ENCODE measurements at regions not wholly inside any gene's neighbourhood (a gene's known extent, or its start where the extent isn't known, plus 50 kb on each side); places are given as distances from the start of the nearest gene placed in this dataset.

DNA sequence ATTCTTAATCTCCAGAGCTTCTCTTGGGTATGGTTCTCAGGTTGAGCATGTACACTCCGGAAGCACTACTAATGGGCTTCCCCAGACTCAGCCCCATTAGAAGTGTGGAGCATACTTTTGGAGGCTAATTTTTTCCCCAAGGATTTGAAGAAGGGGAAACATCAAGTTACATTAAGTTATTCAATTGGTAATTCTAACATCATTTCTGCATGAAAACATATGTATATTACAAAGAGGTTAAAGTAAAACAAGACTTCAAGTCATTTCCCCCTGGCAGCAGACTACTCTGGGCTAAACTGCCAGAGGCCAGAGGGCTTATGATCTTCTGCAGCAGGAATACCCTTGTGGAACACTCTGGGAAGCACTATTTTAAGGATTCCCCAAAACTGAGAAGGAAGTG, 227.7 kb upstream of the STK17B start:
- Mint-ChIP-seq H3K4me1 (no peaks in the 10 kb centered on the region), H3K4me3 (no peak overlapping the region), H3K27me3 (no peaks in the 10 kb centered on the region), H3K9me3 (ENCODE audit: insufficient read depth) (no peaks in the 10 kb centered on the region), H3K27ac (no peak overlapping the region)
- H3K4me1 ChIP-seq (ENCODE audit: control insufficient read depth in 2 of 2, insufficient read depth in 2 of 2, low read length in 2 of 2) = no peaks in the 10 kb centered on the region
- ATAC-seq (ENCODE audit: low read depth) (no peak), DNase-seq (no peak)
- TF ChIP-seq, protein P1, sequence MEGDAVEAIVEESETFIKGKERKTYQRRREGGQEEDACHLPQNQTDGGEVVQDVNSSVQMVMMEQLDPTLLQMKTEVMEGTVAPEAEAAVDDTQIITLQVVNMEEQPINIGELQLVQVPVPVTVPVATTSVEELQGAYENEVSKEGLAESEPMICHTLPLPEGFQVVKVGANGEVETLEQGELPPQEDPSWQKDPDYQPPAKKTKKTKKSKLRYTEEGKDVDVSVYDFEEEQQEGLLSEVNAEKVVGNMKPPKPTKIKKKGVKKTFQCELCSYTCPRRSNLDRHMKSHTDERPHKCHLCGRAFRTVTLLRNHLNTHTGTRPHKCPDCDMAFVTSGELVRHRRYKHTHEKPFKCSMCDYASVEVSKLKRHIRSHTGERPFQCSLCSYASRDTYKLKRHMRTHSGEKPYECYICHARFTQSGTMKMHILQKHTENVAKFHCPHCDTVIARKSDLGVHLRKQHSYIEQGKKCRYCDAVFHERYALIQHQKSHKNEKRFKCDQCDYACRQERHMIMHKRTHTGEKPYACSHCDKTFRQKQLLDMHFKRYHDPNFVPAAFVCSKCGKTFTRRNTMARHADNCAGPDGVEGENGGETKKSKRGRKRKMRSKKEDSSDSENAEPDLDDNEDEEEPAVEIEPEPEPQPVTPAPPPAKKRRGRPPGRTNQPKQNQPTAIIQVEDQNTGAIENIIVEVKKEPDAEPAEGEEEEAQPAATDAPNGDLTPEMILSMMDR (IDR thresholded peaks at IDR 0.05) = no peak
- TF ChIP-seq EZH2 (IDR thresholded peaks at IDR 0.05; ENCODE audit: borderline replicate concordance, insufficient read depth, low read depth, low read length, poor library complexity, severe bottlenecking) = no peak
- intact Hi-C loops (cut with micrococcal nuclease) = no loop called here
- ChIA-PET POLR2A (no interaction called here), CTCF (no interaction called here)
- H3K79me2 ChIP-seq (ENCODE audit: control insufficient read depth, insufficient read depth, low read length) = no peaks in the 10 kb centered on the region
- H3K4me2 ChIP-seq (replicated peaks; ENCODE audit: low read depth, low read length, poor library complexity, severe bottlenecking) = no peak overlapping the region
- no peak overlapping the region for H3K27ac ChIP-seq (ENCODE audit: low read length in 2 of 2)
- no peaks in the 10 kb centered on the region for H3K27me3 ChIP-seq (replicated peaks in 1 of 4; ENCODE audit: control extremely low read depth in 1 of 4, control insufficient read depth in 3 of 4, insufficient read depth in 4 of 4, low read length in 3 of 4)
- no peaks in the 10 kb centered on the region for H3K36me3 ChIP-seq (replicated peaks in 1 of 2; ENCODE audit: control extremely low read depth in 1 of 2, control insufficient read depth in 1 of 2, extremely low read depth in 1 of 2, insufficient read depth in 2 of 2, low read length in 1 of 2)
- H2AFZ ChIP-seq (ENCODE audit: insufficient read depth, low read depth, low read length, poor library complexity, severe bottlenecking) = no peak overlapping the region
- H4K20me1 ChIP-seq (ENCODE audit: control insufficient read depth, insufficient read depth, low read length, poor library complexity, severe bottlenecking) = no peaks in the 10 kb centered on the region
- no peak overlapping the region for H3K4me3 ChIP-seq (ENCODE audit: control extremely low read depth in 1 of 5, extremely low read depth in 1 of 5, insufficient read depth in 1 of 5, low read depth in 2 of 5, low read length in 4 of 5)
- H3K9ac ChIP-seq (ENCODE audit: low read length) = no peak overlapping the region
- no CpG with 5 or more reads among the region's 1 CpG for WGBS (ENCODE audit: insufficient coverage)
- H3K9me3 ChIP-seq (ENCODE audit: control extremely low read depth in 1 of 3, control insufficient read depth in 2 of 3, insufficient read depth in 1 of 3, low read length in 2 of 3) = no peaks in the 10 kb centered on the region

DNA sequence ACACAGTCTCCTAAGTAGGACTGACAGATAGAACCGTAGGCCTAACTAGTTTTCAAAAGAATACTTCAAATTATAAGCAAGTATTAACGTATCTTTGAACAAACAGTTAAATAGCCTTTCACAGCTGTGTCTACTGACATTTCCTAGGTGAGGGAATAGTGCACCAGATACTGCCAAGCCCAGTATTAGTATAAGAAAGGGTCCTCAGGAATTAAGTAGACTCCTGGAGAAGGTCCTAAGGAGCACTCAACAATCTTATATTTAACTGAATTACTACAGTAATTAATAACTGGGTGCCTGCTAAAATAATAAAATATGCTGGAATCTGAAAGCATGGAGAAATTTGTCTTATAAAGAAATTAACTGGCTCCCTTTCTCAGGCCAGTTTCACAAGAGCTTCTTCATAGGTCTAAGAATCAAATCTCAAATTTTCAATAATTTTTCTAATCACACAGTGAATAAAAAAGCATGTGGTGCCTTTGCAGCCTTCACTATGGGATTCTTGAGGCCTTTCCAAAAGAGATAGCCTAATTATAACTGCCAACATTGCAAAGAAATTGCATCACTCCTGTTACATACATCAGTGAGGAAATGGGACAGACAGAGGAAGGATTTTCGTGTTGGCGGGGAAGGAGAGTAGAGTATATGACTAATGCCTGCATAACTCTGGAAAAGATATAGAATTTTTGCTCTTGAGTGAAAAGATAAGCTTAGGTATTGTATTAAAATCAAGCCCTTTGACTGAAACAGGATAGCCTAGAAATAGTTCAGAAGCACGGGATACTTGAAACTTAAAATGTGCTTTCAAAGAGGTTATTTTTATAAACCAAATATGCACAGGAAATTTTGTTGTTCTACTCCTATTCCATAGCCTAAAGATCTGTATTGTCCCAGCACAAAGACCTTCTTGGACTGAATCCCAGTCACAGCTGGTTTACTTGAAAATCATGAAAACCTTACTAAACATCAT, 228.6 kb upstream of the STK17B start:
- TF ChIP-seq, protein P1 (IDR thresholded peaks at IDR 0.05) = no peak
- TF ChIP-seq EZH2 (IDR thresholded peaks at IDR 0.05; ENCODE audit: borderline replicate concordance, insufficient read depth, low read depth, low read length, poor library complexity, severe bottlenecking) = no peak
- no peaks in the 10 kb centered on the region for H3K9me3 ChIP-seq (ENCODE audit: control extremely low read depth in 1 of 3, control insufficient read depth in 2 of 3, insufficient read depth in 1 of 3, low read length in 2 of 3)
- H3K4me2 ChIP-seq (replicated peaks; ENCODE audit: low read depth, low read length, poor library complexity, severe bottlenecking) = no peak overlapping the region
- H3K79me2 ChIP-seq (ENCODE audit: control insufficient read depth, insufficient read depth, low read length) = no peaks in the 10 kb centered on the region
- H3K9ac ChIP-seq (ENCODE audit: low read length) = no peak overlapping the region
- H4K20me1 ChIP-seq (ENCODE audit: control insufficient read depth, insufficient read depth, low read length, poor library complexity, severe bottlenecking) = no peaks in the 10 kb centered on the region
- no peaks in the 10 kb centered on the region for H3K27me3 ChIP-seq (replicated peaks in 1 of 4; ENCODE audit: control extremely low read depth in 1 of 4, control insufficient read depth in 3 of 4, insufficient read depth in 4 of 4, low read length in 3 of 4)
- Mint-ChIP-seq H3K4me3 (no peak overlapping the region), H3K4me1 (no peaks in the 10 kb centered on the region), H3K27ac (no peak overlapping the region), H3K9me3 (ENCODE audit: insufficient read depth) (no peaks in the 10 kb centered on the region), H3K27me3 (no peaks in the 10 kb centered on the region)
- ATAC-seq (ENCODE audit: low read depth) = no peak
- no peaks in the 10 kb centered on the region for H3K4me1 ChIP-seq (ENCODE audit: control insufficient read depth in 2 of 2, insufficient read depth in 2 of 2, low read length in 2 of 2)
- CTCF ChIA-PET = no interaction called here
- 100% methylated on average over 2 of the region's 5 CpGs for WGBS (ENCODE audit: insufficient coverage)
- no peak for DNase-seq
- H3K36me3 ChIP-seq (replicated peaks in 1 of 2; ENCODE audit: control extremely low read depth in 1 of 2, control insufficient read depth in 1 of 2, extremely low read depth in 1 of 2, insufficient read depth in 2 of 2, low read length in 1 of 2) = no peaks in the 10 kb centered on the region
- POLR2A ChIA-PET = no interaction called here
- H2AFZ ChIP-seq (ENCODE audit: insufficient read depth, low read depth, low read length, poor library complexity, severe bottlenecking) = no peak overlapping the region
- no peak overlapping the region for H3K4me3 ChIP-seq (ENCODE audit: control extremely low read depth in 1 of 5, extremely low read depth in 1 of 5, insufficient read depth in 1 of 5, low read depth in 2 of 5, low read length in 4 of 5)
- intact Hi-C loops (cut with micrococcal nuclease) = no loop called here
- H3K27ac ChIP-seq (ENCODE audit: low read length in 2 of 2) = no peak overlapping the region
